ENCODE measurements at regions not wholly inside any gene's neighbourhood (a gene's known extent, or its start where the extent isn't known, plus 50 kb on each side); places are given as distances from the start of the nearest gene placed in this dataset.

GRCh38 chr20:11395581-11395980 lies 522.1 kb upstream of the BTBD3 start:
- no peak for TF ChIP-seq POLR2A (IDR thresholded peaks at IDR 0.05)
- TF ChIP-seq, protein P1, sequence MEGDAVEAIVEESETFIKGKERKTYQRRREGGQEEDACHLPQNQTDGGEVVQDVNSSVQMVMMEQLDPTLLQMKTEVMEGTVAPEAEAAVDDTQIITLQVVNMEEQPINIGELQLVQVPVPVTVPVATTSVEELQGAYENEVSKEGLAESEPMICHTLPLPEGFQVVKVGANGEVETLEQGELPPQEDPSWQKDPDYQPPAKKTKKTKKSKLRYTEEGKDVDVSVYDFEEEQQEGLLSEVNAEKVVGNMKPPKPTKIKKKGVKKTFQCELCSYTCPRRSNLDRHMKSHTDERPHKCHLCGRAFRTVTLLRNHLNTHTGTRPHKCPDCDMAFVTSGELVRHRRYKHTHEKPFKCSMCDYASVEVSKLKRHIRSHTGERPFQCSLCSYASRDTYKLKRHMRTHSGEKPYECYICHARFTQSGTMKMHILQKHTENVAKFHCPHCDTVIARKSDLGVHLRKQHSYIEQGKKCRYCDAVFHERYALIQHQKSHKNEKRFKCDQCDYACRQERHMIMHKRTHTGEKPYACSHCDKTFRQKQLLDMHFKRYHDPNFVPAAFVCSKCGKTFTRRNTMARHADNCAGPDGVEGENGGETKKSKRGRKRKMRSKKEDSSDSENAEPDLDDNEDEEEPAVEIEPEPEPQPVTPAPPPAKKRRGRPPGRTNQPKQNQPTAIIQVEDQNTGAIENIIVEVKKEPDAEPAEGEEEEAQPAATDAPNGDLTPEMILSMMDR (IDR thresholded peaks at IDR 0.05), result no peak

Measured in lower leg skin (tissue), 3 donors.